ENCODE measurements at regions not wholly inside any gene's neighbourhood (a gene's known extent, or its start where the extent isn't known, plus 50 kb on each side); places are given as distances from the start of the nearest gene placed in this dataset.

- Histone ChIP-seq H3K27me3 (ENCODE audit: low read depth) (no peaks in the 10 kb centered on the region), H3K9me3 (replicated peaks) (peaks cover 10% of the 10 kb centered on the region), H3K27ac (replicated peaks) (no peak overlapping the region), H3K36me3 (no peaks in the 10 kb centered on the region), H3K4me1 (no peaks in the 10 kb centered on the region), H3K4me3 (no peak overlapping the region)
- intact Hi-C loops (cut with micrococcal nuclease): no loop called here
- no peak for TF ChIP-seq CTCF (IDR thresholded peaks at IDR 0.05; ENCODE audit: borderline replicate concordance)
- DNase-seq: no peak
These were observed 275.3 kb upstream of the KLF12 start for GRCh38 chr13:74409551-74409950.

- H3K4me1 ChIP-seq: no peaks in the 10 kb centered on the region
- no peak for DNase-seq
- no peak overlapping the region for H3K4me3 ChIP-seq
- H3K9me3 ChIP-seq (replicated peaks): peaks cover 5% of the 10 kb centered on the region
- H3K27me3 ChIP-seq (ENCODE audit: low read depth): no peaks in the 10 kb centered on the region
- intact Hi-C loops (cut with micrococcal nuclease): no loop called here
- no peaks in the 10 kb centered on the region for H3K36me3 ChIP-seq
- no peak overlapping the region for H3K27ac ChIP-seq (replicated peaks)
- TF ChIP-seq CTCF (IDR thresholded peaks at IDR 0.05; ENCODE audit: borderline replicate concordance): no peak
These were observed 272.2 kb upstream of the KLF12 start for GRCh38 chr13:74406420-74406819.

- Histone ChIP-seq H3K4me3 (no peak overlapping the region), H3K27ac (replicated peaks) (no peak overlapping the region), H3K4me1 (no peaks in the 10 kb centered on the region), H3K36me3 (no peaks in the 10 kb centered on the region), H3K9me3 (replicated peaks) (peaks cover 5% of the 10 kb centered on the region), H3K27me3 (ENCODE audit: low read depth) (no peaks in the 10 kb centered on the region)
- intact Hi-C loops (cut with micrococcal nuclease): no loop called here
- DNase-seq: no peak
- no peak for TF ChIP-seq CTCF (IDR thresholded peaks at IDR 0.05; ENCODE audit: borderline replicate concordance)
These were observed 264.4 kb upstream of the KLF12 start for GRCh38 chr13:74398599-74398998.

GRCh38 chr13:74389056-74389455, 254.9 kb upstream of the KLF12 start:
- peaks cover 67% of the 10 kb centered on the region for H3K9me3 ChIP-seq (replicated peaks)
- DNase-seq: no peak
- no peak overlapping the region for H3K4me3 ChIP-seq
- H3K27ac ChIP-seq (replicated peaks): no peak overlapping the region
- no peaks in the 10 kb centered on the region for H3K36me3 ChIP-seq
- H3K27me3 ChIP-seq (ENCODE audit: low read depth): no peaks in the 10 kb centered on the region
- intact Hi-C loops (cut with micrococcal nuclease): no loop called here
- no peaks in the 10 kb centered on the region for H3K4me1 ChIP-seq
- TF ChIP-seq CTCF (IDR thresholded peaks at IDR 0.05; ENCODE audit: borderline replicate concordance): no peak

- Histone ChIP-seq H3K36me3 (no peaks in the 10 kb centered on the region), H3K27me3 (ENCODE audit: low read depth) (no peaks in the 10 kb centered on the region), H3K4me1 (no peaks in the 10 kb centered on the region), H3K9me3 (replicated peaks) (peaks cover 67% of the 10 kb centered on the region), H3K4me3 (no peak overlapping the region), H3K27ac (replicated peaks) (no peak overlapping the region)
- no peak for TF ChIP-seq CTCF (IDR thresholded peaks at IDR 0.05; ENCODE audit: borderline replicate concordance)
- intact Hi-C loops (cut with micrococcal nuclease): no loop called here
- no peak for DNase-seq
These were observed 254.4 kb upstream of the KLF12 start for GRCh38 chr13:74388626-74389025.

- no peak overlapping the region for H3K4me3 ChIP-seq
- TF ChIP-seq CTCF (IDR thresholded peaks at IDR 0.05; ENCODE audit: borderline replicate concordance): no peak
- no peaks in the 10 kb centered on the region for H3K4me1 ChIP-seq
- no peaks in the 10 kb centered on the region for H3K27me3 ChIP-seq (ENCODE audit: low read depth)
- no peak for DNase-seq
- H3K27ac ChIP-seq (replicated peaks): no peak overlapping the region
- no peaks in the 10 kb centered on the region for H3K9me3 ChIP-seq (replicated peaks)
- H3K36me3 ChIP-seq: no peaks in the 10 kb centered on the region
- intact Hi-C loops (cut with micrococcal nuclease): no loop called here
These were observed 238.3 kb upstream of the KLF12 start for GRCh38 chr13:74372511-74372910.
